ENCODE measurements at regions not wholly inside any gene's neighbourhood (a gene's known extent, or its start where the extent isn't known, plus 50 kb on each side); places are given as distances from the start of the nearest gene placed in this dataset.

- TF ChIP-seq YY1 (IDR thresholded peaks at IDR 0.05; ENCODE audit: insufficient read depth, insufficient read length) (no peak), ZNF274 (IDR thresholded peaks at IDR 0.05; ENCODE audit: low read depth, low read length) (no peak)
These were observed 383.4 kb downstream of the EFNB2 start for GRCh38 chr13:106152047-106152446.
